Activated T-helper 1 cell treated with anti-CD3 and anti-CD28 coated beads, Interleukin-2, amount 50 U/mL, for 16 hours (primary cell): ENCODE measurements at regions not wholly inside any gene's neighbourhood (a gene's known extent, or its start where the extent isn't known, plus 50 kb on each side); places are given as distances from the start of the nearest gene placed in this dataset.
"Not testable (repeated sequence)": the region's sequence is repeated elsewhere in the genome, so short reads cannot be mapped to it uniquely, and the experiment has no call there.

ENCODE experiments used
- DNase-seq, 2 donors: peaks; one replicate each; pipeline ENCODE4 v3.0.0-alpha.2; 2020; ENCODE audit warnings: low read depth in 1 of 2, low spot score in 1 of 2

DNA sequence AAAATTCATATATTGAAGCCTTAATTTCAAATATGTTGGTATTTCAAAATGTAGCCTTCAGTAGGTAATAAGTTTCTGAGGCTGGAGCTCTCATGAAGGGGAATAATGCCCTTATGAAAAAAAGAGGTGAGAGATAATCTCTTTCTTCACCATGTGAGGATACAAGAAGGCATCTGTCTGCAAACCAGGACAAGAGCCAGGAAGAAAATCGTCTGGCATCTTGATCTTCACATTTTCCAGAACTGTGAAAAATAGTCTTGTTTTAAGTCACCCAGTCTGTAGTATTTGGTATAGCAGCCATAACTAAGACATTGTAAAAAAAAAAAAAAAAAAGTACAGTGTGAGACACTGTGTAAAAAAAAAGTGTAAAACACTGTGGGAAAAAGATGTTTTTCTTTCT, 768.9 kb downstream of the TAF11L14 start:
- no peak for DNase-seq

GRCh38 chr5:18403941-18404438, 769.7 kb downstream of the TAF11L14 start:
- DNase-seq, result no peak

GRCh38 chr5:18420711-18421110, 786.5 kb downstream of the TAF11L14 start:
- DNase-seq, result no peak

DNA sequence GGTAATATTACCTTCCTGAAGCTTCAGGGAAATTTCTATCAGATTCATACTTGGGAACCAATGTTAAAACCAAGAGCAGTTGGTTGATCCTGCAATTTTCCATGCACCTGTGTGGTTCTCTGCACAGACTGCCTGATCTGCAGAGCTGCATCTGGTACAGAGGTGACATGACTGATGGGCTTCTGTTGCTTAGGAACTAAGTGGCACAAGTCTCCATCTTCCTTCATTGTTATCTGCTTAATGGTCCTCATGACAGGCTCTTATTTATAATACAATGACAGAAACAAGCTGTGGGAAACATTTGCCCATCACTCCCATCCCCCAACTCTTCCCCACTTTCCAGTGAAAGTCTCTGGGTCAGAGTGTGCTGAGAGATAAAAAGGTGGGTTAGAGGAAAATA, 799.1 kb downstream of the TAF11L14 start:
- DNase-seq, result no peak

GRCh38 chr5:18438126-18438525, 803.9 kb downstream of the TAF11L14 start:
- no peak for DNase-seq

DNA sequence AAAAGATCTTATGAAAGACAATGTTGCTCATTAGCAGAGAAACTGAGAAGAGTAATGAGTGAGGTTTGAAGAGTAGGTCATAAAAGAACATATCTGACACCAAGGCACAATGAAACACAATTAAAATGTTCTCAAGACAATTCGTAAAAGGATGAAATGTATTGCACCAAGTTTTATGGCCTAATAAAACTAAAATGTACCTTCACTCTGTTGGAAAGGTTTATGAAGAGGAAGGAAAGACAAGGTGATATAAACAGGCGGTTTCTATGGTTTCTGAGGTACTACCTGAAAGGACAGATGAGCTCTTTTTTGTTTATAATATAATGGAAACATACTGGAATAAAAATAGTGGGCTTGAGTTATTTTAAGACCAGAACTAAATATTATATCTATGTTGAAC, 821.3 kb downstream of the TAF11L14 start:
- DNase-seq, result no peak

GRCh38 chr5:18457255-18457654, 823.0 kb downstream of the TAF11L14 start:
- DNase-seq, result no peak

- DNase-seq, result no peak
Observed at GRCh38 chr5:18461766-18462165, 827.5 kb downstream of the TAF11L14 start.

DNA sequence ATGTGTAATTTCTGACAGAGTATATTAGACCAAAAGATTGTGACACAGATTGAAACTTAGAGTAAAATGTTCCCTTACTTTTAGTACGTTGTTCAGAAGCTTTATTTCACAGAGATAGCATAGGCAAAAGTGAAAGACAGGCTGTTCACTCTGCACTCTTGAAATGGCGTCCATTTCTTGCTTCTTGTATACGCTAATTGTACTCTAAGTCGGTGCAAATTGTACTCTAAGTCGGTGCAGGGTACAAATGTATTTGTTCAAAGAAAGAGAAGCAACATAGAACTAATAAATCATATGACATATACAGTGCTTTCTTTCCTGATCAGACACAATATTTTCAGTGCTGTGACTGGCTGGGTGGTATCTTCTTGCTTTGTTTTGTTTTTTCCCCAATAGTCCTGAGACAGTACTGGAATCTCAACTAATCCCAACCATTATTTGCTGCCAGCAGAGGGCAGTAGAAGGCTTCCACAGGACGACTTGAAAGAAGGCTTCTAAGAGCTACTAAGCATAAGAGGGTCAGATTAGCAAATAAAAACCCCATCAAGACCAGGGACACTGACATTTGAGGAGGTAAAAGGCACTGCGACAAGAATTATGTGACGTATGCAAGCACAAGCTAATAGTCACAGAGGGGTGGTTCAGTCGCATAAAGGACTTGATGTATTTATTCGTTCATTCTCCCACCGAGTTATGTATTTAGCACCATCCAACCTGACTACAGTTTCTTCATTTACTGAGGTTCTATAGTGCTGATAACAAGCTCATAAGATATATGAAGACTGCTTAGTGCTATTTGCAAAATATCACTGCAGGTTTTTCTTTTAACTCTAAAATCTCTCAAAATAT, 831.8 kb downstream of the TAF11L14 start:
- DNase-seq, result no peak

DNA sequence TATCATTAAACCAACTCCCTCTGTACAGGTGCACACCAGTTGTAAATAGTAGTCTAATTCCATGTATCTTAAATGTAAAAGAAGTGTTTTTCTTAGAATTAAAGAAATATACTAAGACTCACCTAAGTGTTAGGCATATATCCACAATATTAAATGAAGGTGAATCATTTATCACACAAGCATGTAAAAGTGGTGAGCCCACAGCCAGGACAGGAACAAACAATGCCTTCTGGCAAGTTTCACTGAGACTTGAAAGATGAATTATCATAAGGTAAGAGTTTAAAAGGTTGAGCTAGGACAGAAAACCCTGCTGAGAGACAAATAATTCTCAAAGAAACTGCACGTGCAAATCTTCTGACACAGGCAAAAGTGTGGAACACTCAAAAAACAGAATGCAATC, 832.5 kb downstream of the TAF11L14 start:
- no peak for DNase-seq

GRCh38 chr5:18471791-18472190, 837.5 kb downstream of the TAF11L14 start:
- not testable (repeated sequence) for DNase-seq

DNA sequence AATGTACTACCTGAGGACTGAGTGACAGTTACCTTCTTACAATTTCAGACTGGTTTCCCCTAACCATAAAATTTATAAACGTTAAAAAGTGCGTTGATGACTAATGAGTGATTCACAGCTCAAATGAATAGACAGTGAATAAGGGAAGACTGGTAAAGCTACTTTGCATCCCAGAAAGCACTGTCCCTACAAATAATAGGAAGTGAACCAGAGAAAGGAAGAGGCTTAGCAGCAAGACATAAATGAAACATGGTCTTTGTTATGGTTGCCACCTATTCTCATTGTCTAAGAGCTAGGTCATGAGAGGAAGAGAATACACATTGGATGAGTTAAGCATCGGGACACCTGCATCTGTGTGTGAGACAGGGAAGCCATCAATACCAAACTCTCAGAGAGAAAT, 849.2 kb downstream of the TAF11L14 start:
- no peak for DNase-seq

GRCh38 chr5:18487928-18488480, 853.7 kb downstream of the TAF11L14 start:
- no peak for DNase-seq

DNA sequence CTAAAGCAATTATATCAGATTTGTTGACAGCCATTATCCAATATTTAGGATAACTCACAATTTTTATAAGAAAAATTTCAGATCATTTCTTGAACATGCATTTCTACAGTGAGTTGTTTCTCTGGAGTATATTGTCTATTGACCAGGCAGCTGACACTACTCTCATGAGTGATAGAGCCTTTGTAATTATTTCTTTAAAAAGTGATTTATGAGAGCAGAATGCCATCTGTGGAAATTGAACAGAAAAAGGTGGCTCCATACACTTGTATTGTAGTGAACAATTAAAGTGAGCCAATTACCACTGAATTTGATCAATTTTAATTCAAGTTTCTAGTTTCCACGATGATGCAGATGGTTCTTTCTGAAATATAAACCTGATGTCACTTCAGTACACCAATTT, 855.4 kb downstream of the TAF11L14 start:
- no peak for DNase-seq

DNA sequence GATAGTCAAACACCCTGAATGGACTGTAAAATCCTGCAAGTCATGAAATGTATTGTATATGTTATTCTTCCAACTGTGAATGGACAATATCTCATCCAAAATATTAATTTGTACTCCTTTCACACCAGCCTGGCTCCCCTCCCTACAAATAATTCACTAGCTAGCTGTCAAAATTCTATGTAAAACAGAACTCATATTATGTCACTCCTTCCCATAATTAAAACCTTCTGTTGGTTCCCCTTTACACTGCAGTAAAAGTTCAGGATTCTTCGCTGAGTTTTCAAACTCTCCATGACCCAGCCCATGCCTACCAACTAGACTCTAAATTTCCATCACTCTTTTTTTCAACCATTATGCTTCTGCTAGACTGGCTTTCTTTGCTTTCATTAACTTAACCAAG, 857.1 kb downstream of the TAF11L14 start:
- no peak for DNase-seq

DNA sequence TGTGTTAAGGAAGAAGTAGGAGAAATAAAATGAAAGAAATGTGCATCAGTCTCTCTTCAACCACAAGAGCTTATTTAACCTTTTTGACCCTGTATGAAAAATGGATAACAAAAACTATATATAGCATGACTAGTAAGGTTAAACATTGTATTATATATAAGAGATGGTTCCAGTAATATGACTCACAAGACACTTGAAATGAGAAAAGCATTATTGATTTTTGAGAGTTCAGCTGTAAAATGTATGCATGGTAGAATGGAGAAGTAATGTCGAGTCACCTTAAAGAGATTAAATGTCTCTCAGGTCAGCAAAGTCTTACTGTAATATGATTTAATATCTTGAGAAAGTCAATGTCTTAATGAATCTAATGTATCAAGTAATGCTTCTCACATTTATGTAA, 860.9 kb downstream of the TAF11L14 start:
- no peak for DNase-seq

- no peak for DNase-seq
Observed at GRCh38 chr5:18496041-18496440, 861.8 kb downstream of the TAF11L14 start.

GRCh38 chr5:18497089-18497488, 862.8 kb downstream of the TAF11L14 start:
- no peak for DNase-seq

DNA sequence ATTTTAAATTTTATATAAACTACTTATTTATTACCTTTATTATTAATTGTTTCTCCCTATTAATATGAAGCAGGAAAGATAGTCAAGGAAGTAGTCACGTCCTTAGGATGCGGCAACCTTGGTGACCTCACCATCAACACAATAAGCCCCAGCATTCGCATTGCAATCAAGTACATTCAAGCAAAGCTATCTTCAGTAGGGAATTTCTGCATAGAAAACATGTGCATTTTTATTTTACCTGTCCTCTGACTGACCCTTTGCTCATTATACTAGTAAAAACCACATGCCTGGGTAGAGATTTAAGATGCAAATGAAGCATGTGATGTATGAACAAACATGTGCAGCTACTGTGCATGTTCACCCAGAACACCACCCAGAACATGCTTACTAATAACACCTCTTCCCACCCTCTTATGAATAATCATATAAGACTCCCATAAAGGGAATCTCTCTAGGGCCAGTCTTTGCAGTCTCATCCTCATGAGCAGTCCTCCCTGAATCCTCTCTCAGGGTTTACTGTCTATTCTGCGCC, 869.6 kb downstream of the TAF11L14 start:
- no peak for DNase-seq

DNA sequence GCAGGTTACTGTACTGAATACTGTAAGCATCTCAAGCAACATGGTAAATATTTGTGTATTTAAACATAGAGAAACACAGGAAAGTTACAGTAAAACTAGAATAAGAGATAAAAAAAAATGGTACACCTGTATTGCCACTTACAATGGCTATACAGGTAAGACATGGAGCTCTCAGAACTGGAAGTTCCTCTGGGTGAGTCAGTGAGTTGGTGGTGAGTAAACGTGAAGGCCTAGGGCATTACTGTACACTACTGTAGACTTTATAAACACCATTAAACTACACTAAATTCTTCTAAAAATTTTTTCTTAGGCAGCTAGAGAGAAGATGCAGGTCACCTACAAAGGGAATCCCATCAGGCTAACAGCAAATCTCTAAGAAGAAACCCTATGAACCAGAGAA, 872.9 kb downstream of the TAF11L14 start:
- no peak for DNase-seq

GRCh38 chr5:18517641-18518380, 883.6 kb downstream of the TAF11L14 start:
- no peak for DNase-seq

- no peak for DNase-seq
Observed at GRCh38 chr5:18523380-18523779, 889.1 kb downstream of the TAF11L14 start.
